ENCODE measurements at regions not wholly inside any gene's neighbourhood (a gene's known extent, or its start where the extent isn't known, plus 50 kb on each side); places are given as distances from the start of the nearest gene placed in this dataset.
A peak's percentile ranks its signal among the peaks of the same experiment; 100 is the strongest.
"Not testable (repeated sequence)": the region's sequence is repeated elsewhere in the genome, so short reads cannot be mapped to it uniquely, and the experiment has no call there.

DNA sequence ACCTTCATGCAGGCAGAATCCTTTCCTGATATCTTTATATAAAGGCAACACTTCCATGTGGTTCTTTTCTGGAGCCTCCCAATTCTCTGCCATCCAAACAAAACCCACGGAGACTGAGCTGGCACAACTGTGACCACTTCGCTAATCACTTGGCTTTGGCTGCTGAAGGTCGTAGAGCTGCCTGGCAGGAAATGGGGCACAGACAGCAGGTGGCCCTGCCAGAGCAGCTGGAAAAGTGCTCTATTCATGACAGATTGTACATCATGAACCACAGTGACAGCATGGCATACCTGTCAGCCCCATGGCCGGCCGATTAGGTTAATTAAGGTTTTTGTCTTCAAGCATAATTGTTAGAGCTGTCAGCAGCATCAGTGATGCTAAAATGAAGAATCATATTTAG lies 141.9 kb upstream of the ANKRD55 start:
- DNase-seq: no peak

DNA sequence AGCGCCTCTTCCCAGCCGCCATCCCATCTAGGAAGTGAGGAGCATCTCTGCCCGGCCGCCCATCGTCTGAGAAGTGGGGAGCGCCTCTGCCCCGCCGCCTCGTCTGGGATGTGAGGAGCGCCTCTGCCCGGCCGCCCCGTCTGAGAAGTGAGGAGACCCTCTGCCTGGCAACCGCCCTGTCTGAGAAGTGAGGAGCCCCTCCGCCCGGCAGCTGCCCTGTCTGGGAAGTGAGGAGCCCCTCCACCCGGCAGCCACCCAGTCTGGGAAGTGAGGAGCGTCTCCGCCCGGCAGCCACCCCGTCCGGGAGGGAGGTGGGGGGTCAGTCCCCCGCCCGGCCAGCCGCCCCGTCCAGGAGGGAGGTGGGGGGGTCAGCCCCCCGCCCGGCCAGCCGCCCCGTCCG lies 139.4 kb upstream of the ANKRD55 start:
- not testable (repeated sequence) for DNase-seq

DNA sequence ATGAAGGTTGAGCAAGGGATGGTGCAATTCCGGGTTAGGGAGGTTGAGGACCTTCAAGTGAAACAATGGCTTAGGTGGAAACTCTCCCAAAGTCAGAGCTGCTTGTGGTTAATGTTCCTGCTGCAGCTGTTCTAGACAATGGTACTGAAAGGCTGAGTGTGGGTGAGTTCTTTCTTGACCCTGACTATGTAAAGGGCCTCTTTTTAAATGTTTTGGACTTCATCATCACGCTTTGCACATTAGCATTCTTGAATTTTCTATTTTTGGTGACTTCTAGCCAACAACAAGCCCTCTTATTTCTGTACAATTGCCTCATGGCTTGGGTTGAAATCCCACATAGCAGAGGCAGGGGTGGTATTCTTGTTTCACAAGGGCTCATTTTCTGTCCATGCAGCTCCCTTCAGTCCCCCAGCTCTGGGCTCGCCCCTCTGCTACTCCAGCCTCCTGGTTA lies 136.3 kb upstream of the ANKRD55 start:
- no peak for DNase-seq

DNA sequence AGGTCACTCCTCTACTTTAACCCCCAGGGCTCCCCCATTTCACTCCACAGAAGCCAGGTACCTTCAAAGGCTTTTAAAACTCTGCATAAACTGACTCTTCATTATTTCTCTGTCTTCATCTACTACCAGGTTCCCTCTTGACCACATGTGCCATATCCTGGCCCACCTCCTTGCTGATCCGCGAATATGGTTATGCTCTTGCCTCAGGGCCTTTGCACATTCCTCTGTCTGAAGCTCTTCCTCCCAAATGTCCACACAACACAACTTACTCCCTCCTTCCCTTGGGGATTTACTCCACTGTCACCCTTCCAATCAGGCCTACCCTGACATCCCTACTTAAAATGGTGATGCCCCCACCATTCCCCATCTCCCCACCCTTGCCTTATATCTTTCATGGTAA lies 134.6 kb upstream of the ANKRD55 start:
- DNase-seq: no peak

DNA sequence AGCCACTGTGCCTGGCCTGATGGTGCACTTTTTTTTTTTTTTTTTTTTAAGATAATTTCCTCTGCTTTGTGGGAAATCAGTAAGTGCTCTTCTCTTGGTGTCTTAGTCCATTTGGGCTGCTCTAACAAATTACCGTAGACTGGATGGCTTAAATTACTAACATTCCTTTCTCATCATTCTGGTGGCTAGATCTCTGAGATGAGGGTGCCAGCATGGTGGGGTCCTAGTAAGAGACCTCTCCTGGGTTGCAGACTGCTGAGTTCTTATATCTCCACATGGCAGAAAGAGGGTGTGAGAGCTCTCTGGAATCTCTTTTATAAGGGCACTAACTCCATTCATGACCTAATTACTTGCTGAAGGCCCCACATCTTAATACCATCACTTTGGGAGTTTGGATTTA lies 133.9 kb upstream of the ANKRD55 start:
- no peak for DNase-seq

DNA sequence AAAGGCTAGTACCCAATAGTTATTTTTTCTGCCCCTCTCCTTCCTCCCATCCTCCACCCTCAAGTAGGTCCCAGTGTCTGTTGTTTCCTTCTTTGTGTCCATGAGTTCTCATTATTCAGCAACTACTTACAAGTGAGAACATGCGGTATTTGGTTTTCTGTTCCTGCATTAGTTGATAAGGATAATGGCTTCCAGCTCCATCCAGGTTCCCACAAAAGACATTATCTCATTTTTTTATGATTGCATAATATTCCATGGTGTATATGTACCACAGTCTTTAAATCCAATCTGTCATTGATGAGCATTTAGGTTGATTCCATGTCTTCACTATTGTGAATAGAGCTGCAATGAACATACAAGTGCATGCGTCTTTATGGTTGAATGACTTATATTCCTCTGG lies 128.3 kb upstream of the ANKRD55 start:
- no peak for DNase-seq

DNA sequence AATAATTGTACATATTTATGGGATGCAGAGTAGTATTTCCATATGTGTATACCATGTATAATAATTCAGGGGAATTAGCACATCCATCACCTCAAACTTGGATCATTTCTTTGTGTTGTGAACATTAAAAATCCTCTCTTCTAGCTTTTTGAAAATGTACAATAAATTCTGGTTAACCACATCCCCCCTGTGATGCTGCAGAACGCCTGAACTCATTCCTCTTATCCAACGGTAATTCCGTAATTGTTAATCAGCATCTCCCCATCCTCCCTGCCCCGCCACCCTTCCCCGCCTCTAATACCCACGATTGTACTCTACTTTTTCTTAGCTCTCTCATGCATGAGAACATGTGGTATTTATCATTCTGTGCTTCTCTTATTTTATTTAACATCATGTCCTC lies 127.7 kb upstream of the ANKRD55 start:
- DNase-seq: no peak

DNA sequence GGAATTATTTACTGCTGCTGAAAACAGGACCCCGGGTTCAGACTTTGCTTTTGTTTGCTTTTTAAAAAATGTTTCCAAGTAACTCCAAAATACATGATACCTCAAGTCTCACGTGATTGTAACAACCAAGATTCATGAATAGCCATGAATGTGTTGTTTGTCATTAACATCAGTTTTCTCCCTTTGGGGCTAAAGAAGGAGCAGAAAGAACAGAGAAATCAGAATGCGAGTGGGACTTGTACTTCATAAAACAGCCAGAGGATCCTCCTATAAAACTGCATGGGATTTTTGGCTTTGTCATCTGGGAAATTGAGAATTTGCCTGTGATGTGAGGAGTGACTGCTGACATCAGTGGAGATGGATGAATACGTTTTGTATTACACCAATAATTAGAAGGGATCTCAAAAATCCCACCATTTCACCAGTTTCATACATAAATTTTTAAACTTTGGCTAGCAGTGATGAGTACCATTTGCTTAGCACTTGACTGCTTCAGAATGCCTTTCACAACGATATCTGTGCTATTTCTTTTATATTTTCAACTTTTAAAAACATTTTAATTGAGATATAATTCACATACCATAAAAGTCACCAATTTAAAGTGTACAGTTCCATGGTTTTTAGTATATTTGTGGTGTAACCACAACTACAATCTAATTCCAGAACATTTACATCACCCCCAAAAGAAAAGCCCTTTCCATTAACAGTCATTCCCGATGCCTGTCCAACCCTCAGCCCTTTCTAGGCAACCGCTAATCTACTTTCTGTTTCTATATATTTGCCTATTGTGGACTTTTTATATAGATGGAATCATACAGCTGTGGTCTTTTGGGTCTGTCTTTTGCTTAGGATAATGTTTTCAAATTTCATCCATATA lies 126.9 kb upstream of the ANKRD55 start:
- no peak for DNase-seq

DNA sequence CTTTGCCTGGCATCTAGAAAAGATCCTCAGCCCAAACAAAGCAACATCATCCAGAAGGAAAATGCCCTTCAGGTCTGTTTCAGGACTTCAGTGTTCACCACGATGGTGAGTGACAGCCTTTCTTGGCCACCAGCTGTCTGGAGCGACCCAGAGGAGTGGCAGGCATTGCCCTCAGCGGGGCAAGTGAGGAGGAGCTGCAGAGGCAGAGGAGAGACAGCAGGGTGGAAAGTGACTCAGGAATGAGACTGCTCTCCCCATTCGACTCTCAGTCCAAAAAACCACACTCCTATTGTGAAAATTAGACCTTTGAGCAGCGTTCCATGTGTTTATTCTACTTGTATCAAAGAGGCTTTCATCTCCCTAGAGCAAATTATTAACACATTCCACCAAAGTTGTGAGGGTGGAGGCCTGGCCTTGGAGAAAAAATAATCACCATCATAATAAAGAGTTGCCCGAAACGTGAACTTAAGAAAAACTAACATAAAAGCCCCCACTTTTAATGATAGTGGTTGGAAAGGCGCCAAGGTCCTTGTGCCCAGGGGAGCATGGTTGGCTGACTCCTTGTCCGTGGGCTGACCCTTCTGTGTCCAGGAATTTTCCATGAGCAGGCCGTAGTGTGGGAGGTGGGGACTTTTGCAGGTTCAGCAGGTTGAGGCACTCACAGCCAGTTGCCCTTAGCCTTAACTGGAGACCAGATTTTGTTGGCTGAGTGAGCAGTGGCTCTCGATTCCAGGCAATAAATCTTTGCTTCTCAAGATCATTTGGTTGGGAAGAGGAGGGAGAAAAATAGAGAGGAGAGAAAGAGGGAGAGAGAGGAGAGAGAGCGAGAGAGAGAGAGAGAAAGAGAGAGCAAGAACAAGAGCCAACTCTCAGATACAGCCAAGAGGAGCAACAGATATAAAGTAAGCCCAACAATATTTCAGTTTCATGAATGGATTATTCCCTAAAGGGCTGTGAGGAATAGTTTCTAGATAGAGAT lies 125.9 kb upstream of the ANKRD55 start:
- peak; percentile 26 for DNase-seq

DNA sequence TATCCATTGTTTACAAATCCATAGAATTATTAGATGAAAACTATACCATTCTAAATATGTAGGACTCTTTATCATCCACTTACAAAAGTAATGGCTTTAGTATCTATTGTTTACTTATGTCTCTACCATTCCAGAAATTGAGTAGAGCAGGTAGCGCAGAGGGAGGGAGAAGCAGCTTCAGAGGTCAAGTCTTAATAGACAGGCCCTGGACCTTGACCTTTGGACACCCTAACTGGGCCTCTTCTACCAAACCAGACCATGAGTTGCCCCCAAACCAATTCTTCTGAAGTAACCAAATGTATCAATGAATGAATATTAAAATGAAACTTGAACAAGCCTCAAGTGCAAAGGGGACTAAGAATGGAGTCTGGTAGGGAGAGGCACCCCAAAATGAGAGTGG lies 124.9 kb upstream of the ANKRD55 start:
- DNase-seq: no peak

DNA sequence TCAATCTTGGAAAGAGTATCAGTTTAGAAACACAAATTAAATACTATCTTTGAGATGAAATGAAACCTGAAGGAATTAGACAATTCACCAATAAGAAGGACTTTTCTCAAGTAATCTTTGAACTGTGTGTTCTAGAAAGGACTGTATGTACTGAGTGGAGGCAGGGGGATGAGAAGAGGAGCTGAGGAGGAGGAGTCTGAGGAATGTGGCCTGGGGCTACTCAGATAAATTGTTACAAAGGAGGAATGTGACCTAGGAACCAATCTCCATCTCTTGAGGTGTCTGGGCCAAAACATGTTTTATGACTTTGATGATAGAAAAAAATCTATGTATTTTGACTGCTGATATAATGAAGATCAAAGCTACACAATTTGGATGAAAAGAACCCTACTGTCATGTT lies 124.3 kb upstream of the ANKRD55 start:
- no peak for DNase-seq

DNA sequence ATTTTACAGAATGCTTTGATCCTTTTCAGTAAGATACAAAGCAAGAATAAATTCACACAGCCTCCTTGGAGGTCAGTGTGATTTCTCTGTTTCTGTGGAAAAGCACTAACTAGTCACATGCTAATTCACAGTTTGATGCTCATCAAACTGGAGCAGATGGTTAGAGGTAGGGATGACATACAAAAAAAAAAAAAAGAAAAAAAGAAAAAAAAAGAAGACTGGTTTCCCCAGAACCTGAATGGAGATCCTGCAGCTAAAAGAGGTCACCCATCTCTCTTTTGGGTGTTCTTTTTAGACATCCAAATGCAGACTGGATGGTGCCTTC lies 123.7 kb upstream of the ANKRD55 start:
- no peak for DNase-seq

DNA sequence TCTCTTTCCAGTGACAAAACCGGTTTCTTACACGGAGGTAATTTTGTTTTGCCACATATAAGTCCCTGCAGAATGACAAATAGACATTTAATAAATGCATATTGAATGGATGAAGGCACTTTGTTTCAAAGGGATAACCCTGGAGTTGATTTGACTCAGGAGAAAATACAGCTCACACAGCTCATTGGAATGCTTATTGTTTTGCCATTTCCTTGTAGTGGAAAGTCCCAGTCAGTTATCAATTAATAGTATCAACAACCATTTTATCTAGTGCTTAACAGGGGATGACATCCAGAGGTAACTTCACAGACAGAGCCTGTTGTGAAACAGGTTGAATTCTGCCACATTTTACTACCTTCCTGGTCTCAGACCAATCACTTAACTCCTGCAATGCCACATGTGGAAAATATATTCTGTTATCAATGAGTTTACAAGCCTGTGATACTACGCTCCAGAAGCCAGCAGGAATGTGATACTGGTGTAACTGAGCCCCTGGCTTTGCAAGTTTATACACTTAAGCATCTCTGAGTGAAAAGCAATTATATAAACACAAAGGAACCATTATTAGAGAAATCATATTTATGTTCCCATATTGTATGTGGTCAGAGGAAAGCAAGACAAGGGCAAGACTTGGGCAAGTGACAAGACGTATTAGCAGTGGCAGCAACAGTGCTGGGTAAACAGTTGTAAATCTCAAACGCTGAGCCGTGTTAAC lies 123.1 kb upstream of the ANKRD55 start:
- DNase-seq: peak; percentile 61

DNA sequence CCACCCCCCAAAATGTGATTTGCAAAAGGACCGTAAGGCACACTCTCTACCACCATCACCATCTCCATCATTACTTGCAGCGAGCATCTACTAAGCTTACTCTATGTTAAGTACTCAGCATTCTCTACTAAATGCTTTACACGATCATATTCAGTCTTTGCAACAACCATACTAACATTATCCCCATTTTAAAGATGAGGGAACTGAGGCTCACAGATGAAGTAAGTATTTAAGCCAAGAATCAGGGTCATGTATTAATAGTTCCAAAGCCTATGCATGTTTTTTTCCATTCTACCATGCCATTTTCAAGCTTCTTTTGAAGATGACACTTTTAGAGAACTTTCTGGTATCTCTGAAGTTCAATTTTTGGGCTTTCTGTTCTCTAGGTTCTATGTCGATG lies 121.7 kb upstream of the ANKRD55 start:
- DNase-seq: no peak

DNA sequence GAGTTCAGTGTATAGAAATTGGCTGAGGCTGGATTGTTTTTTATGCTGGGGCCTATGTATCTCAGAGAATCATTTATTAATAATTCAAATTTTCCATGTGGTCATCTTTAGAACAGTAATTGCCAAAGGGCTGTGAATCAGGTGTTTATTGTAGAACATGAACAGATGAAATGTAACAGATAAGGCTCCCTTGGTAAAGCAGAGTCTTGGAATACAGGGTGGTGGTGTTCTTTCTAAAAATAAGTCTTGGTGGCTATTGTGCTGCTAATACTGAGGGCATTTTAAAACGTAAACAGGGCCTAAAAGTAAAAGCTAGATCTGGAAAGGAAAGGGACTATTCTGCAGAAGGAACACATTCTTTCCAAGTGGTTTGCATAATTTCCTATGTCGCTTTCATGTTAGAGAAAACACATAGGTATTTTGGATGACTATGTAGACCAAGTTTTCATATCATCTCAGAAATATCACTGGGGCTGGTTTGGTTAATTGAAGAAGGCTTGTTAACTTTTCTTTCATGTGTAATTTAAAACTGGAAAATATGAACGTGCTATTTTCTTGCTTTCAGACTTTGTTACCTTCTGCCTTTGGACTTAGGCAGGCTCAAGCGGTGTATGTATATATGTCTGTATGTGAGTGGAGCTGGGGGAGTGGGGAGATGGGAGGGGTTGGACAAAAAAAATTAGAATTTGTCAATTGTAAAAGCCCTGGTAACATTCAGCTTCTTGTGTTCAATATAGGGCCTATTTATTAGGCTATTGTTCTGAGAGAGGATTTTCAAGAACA lies 119.9 kb upstream of the ANKRD55 start:
- peak; percentile 66 for DNase-seq

DNA sequence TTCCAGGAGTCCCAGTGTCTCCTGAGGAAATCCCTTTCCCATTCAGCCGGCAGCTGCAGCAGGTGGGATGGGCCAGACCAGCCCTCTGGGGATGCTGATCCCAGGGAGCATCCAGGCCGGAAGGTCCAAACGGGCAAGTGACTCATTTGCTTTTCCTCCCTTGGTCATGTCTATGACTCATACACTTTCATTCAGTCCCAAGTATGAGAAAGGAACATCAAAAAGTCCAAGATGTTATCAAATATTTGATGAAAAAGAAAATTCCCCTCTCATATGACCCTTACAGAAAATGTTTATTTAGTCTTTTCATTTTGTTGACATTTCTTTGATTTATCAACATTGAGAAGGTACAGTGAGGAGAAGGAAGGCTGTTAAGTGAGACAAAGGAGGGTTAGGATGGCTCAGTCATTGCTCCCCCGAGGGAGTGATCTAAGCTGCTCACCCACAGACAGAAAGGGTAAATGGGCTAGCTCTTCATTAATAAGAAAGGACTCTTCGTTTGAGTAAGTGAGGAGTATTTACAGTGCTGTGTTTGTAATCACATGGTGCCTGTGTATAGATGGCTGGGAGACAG lies 117.6 kb upstream of the ANKRD55 start:
- peak; percentile 97 for DNase-seq

DNA sequence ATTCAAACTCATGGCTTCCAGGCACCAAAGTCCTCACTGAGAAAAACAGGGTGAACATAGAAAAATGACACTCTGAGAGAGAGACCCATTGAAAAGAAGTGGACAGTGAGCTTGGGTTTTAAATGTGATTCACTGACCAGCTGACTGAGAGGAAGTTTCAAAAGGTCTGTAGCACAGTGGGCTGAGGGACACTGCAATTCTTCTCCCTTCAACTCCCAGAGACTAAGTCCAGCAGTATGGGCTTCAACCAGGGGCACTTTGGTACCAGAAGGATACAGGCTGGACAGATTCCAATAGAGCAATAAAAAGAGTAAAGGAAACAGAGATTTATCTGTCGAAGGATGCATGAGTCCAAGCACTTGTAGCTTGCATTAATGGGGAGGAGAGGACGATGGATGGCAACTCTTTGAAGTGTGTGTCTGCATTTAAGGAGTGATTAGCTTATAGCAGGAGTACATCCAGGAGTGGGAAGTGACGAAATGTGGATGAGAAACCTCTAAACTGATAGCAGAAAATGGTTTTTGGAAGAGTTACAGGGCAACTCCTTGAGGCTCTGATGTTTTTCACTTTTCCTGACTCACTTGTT lies 117.0 kb upstream of the ANKRD55 start:
- DNase-seq: no peak

DNA sequence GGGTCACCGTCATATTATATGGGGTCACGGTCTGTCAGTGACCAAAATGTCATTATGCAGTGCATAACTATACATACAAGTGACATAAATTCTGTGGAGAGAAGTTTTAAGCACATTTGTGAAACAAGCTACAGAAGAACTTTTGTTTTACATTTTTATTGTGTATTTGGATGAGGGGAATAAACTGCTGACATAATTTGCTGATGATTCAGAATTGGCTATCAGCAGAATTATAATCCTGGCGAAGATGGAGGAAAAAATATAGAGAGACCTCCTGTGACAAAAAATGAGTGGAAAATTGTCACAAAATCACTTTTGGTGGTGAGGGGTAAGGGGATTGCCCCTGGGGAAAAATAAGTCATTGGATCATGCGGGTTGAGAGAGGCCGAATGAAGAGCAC lies 116.3 kb upstream of the ANKRD55 start:
- no peak for DNase-seq

DNA sequence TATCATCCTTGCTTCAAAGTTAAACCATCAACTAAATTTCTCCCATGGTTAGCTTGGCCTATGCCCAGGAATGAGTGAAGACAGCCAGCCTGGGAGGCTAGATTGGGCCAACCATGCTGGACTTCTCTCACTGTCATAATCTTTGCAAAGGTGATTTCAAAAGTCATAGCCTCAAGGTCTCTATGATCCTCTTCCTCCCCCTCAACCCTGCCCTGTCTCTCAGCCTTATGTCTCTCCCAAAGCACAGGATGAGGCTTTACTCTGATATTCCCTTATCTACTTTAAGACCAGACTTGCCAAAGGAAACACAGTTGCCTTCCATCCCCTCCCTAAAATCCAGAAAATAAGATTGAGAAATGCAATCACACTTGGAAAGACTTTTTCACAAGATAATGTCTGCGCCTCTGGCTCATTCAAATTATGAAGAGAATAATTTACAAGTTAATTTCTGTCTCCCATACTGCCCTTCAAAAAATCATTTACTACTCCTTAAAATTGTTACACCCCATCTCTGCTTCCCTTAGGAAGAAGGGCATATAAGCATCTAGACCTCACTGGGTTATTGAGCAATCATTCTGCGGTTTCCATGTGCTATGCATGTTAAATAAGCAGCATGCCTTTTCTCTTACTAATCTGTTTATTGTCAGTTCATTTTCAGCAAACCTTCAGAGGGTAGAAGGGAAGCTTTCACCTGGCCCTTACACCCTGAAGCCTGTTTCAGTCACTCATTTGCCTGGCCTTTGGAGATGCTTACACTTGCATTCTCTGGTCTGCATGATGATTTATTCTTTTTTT lies 113.8 kb upstream of the ANKRD55 start:
- DNase-seq: no peak

DNA sequence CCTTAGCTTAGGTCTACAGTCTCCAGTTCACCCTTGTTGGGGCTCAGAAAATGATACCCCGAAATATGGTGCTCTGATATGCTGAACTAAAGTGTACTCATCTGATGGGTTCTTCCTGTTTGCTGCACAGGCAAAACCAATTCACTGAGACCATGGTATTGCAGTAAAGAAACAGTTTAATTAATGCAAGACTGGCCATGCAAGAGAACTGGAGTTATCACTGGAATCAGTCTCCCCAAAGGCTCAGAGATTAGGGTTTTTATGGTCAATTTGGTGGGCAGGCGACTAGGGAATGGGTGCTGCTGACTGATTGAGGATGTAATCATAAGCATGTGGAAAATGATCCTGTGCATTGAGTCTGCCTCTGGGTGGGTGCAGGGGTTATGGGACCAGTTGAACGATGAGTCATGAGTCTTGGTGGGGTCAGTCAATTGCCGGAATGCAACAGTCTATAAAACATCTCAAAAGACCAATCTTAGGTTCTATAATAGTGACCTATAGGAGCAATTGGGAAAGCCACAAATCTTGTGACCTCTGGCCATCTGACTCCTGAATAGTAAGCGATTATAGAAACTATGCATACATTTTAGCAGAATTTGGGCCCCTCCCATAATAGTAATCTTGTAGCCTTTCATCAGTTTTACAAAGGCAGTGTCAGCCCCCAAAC lies 113.0 kb upstream of the ANKRD55 start:
- no peak for DNase-seq

Measured in dermis blood vessel endothelial cell (primary cell).